Liver (tissue), 8 donors: ENCODE measurements at regions not wholly inside any gene's neighbourhood (a gene's known extent, or its start where the extent isn't known, plus 50 kb on each side); places are given as distances from the start of the nearest gene placed in this dataset.

ENCODE experiments used
- DNase-seq: peaks from one replicate; pipeline ENCODE4 v3.0.0-alpha.2; 2017; ENCODE audit warnings: low spot score
- H3K27ac ChIP-seq, 2 donors: one replicate each; pipeline ENCODE4 v1.7.0; 2013; ENCODE audit warnings: inconsistent platforms in 2 of 2, low read length in 2 of 2, control low read depth in 1 of 2, low read depth in 1 of 2, mild to moderate bottlenecking in 1 of 2
- H3K27me3 ChIP-seq, 4 donors: one replicate each; pipeline versions ENCODE4 v1.6.1 to v1.7.0; 2013; ENCODE audit warnings: low read length in 3 of 4, inconsistent platforms in 1 of 4, mild to moderate bottlenecking in 1 of 4, moderate library complexity in 1 of 4; ENCODE audit not compliant: control insufficient read depth in 4 of 4, insufficient read depth in 4 of 4
- H3K36me3 ChIP-seq, 4 donors: one replicate each; pipeline versions ENCODE4 v1.6.1 to v1.7.0; 2013; ENCODE audit warnings: low read length in 3 of 4, mild to moderate bottlenecking in 3 of 4, low read depth in 1 of 4, moderate library complexity in 1 of 4; ENCODE audit not compliant: control insufficient read depth in 4 of 4, insufficient read depth in 3 of 4
- H3K4me1 ChIP-seq, 4 donors: one replicate each; pipeline versions ENCODE4 v1.6.1 to v1.7.0; 2013; ENCODE audit warnings: low read length in 3 of 4, mild to moderate bottlenecking in 3 of 4, moderate library complexity in 1 of 4; ENCODE audit not compliant: control insufficient read depth in 4 of 4, insufficient read depth in 4 of 4
- H3K4me3 ChIP-seq, 3 donors: one replicate each; pipeline versions ENCODE4 v1.6.1 to v1.7.0; 2013; ENCODE audit warnings: low read length in 3 of 3, control low read depth in 1 of 3, low read depth in 1 of 3, mild to moderate bottlenecking in 1 of 3
- H3K9ac ChIP-seq, 2 donors: one replicate each; pipeline ENCODE4 v1.7.0; 2013; ENCODE audit warnings: low read length in 2 of 2, mild to moderate bottlenecking in 2 of 2, moderate library complexity in 2 of 2, control low read depth in 1 of 2, low read depth in 1 of 2
- H3K9me3 ChIP-seq, 4 donors: one replicate each; pipeline versions ENCODE4 v1.6.1 to v1.7.0; 2013; ENCODE audit warnings: low read length in 3 of 4; ENCODE audit not compliant: control insufficient read depth in 4 of 4
- EGR1 ChIP-seq, 2 donors: IDR thresholded peaks; 2 replicates each; pipeline ENCODE4 v1.6.1; 2016 to 2018; ENCODE audit warnings: antibody characterized with exemption in 2 of 2, low read depth in 2 of 2
- FOXA1 ChIP-seq: IDR thresholded peaks from 2 replicates; pipeline ENCODE4 v1.6.1; 2016; ENCODE audit warnings: antibody characterized with exemption
- FOXA2 ChIP-seq: IDR thresholded peaks from 2 replicates; pipeline ENCODE4 v1.6.1; 2016; ENCODE audit warnings: antibody characterized with exemption
- GABPA ChIP-seq, 2 donors: IDR thresholded peaks in 1 of 2; conservative IDR thresholded peaks in 1 of 2; 2 replicates each; pipeline ENCODE4 v1.6.1; 2016; ENCODE audit warnings: antibody characterized with exemption in 2 of 2, mild to moderate bottlenecking in 1 of 2, moderate library complexity in 1 of 2
- HNF4A ChIP-seq, 2 donors: conservative IDR thresholded peaks; 2 replicates each; pipeline ENCODE4 v1.6.1; 2016; ENCODE audit warnings: antibody characterized with exemption in 2 of 2, mild to moderate bottlenecking in 2 of 2
- HNF4G ChIP-seq: IDR thresholded peaks from 2 replicates; pipeline ENCODE4 v1.6.1; 2016; ENCODE audit warnings: antibody characterized with exemption
- JUND ChIP-seq, 2 donors: IDR thresholded peaks; 2 replicates each; pipeline ENCODE4 v1.6.1; 2016; ENCODE audit warnings: antibody characterized with exemption in 2 of 2
- NR2F2 ChIP-seq: IDR thresholded peaks from 2 replicates; pipeline ENCODE4 v1.6.1; 2016; ENCODE audit warnings: antibody characterized with exemption
- RAD21 ChIP-seq, 2 donors: IDR thresholded peaks; 2 replicates each; pipeline ENCODE4 v1.6.1; 2016; ENCODE audit warnings: antibody characterized with exemption in 2 of 2, mild to moderate bottlenecking in 2 of 2
- RXRA ChIP-seq, 2 donors: IDR thresholded peaks; 2 replicates each; pipeline ENCODE4 v1.6.1; 2017 to 2018; ENCODE audit warnings: antibody characterized with exemption in 2 of 2, mild to moderate bottlenecking in 1 of 2
- SP1 ChIP-seq: IDR thresholded peaks from 2 replicates; pipeline ENCODE4 v1.6.1; 2018; ENCODE audit warnings: antibody characterized with exemption, mild to moderate bottlenecking
- TAF1 ChIP-seq: conservative IDR thresholded peaks from 2 replicates; pipeline ENCODE4 v1.6.1; 2016; ENCODE audit warnings: antibody characterized with exemption, mild to moderate bottlenecking
- YY1 ChIP-seq: IDR thresholded peaks from 2 replicates; pipeline ENCODE4 v1.6.1; 2016; ENCODE audit warnings: antibody characterized with exemption, mild to moderate bottlenecking
- WGBS: extraction: QIAGEN DNeasy Blood & Tissue Kit; methylation state at CpG from one replicate; pipeline ENCODE4 v1.1.7; 2013; 5-methylcytosine and 5-hydroxymethylcytosine counted together
- TF ChIP-seq, protein P1 (sequence below): IDR thresholded peaks from 2 replicates; pipeline ENCODE4 v1.6.1; 2016; ENCODE audit warnings: antibody characterized with exemption, mild to moderate bottlenecking
- TF ChIP-seq, protein P2 (sequence below): IDR thresholded peaks from 2 replicates; pipeline ENCODE4 v1.6.1; 2016; ENCODE audit warnings: antibody characterized with exemption
- TF ChIP-seq, protein P3 (sequence below): IDR thresholded peaks from 2 replicates; pipeline ENCODE4 v1.6.1; 2016; ENCODE audit warnings: antibody characterized with exemption
- TF ChIP-seq, protein P4 (sequence below): IDR thresholded peaks from 2 replicates; pipeline ENCODE4 v1.6.1; 2016; ENCODE audit warnings: antibody characterized with exemption
- TF ChIP-seq, protein P5 (sequence below): fragments of 150-350 bp; IDR thresholded peaks from 2 replicates; pipeline ENCODE4 v1.5.1; 2017; ENCODE audit warnings: improper control_type of control experiment, low read depth, low read length; ENCODE audit not compliant: missing input control
- donor health status: healthy.
- donor health status: healthy.
- donor health status: healthy.
- donor health status: healthy.
- donor health status: healthy.

DNA sequence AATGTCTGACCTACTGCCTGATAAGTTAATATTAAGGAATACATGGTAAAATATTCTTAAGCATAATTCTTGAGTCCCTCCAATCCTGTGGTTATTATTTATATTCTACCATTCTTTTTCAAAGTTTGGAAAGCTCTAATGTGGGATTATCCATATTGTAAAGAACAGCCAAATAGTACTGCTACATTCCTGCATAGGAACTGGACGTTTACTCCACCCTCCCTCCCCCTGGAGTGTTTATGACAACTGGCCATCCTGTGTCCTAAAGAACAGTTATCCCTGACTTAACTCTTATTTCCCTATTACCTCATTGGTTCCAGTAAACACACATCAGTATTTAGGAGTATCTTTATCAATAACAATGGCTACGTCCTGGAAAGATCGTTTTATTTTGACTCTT lies 308.7 kb upstream of the TFAP2D start:
- H3K27ac ChIP-seq: no peak overlapping the region
- H3K9ac ChIP-seq: no peak overlapping the region
- no peak for DNase-seq
- no peaks in the 10 kb centered on the region for H3K36me3 ChIP-seq
- H3K4me3 ChIP-seq: no peak overlapping the region
- no peaks in the 10 kb centered on the region for H3K27me3 ChIP-seq
- no peaks in the 10 kb centered on the region for H3K9me3 ChIP-seq
- no peaks in the 10 kb centered on the region for H3K4me1 ChIP-seq
- TF ChIP-seq FOXA2: no peak
- TF ChIP-seq TAF1: no peak
- no peak for TF ChIP-seq GABPA (IDR thresholded peaks at IDR 0.05 in 1 of 2, conservative IDR thresholded peaks at IDR 0.05 in 1 of 2)
- no peak for TF ChIP-seq FOXA1
- TF ChIP-seq SP1: no peak
- TF ChIP-seq EGR1 (IDR thresholded peaks at IDR 0.05; ENCODE audit: low read depth in 2 of 2): no peak
- TF ChIP-seq, protein P1, sequence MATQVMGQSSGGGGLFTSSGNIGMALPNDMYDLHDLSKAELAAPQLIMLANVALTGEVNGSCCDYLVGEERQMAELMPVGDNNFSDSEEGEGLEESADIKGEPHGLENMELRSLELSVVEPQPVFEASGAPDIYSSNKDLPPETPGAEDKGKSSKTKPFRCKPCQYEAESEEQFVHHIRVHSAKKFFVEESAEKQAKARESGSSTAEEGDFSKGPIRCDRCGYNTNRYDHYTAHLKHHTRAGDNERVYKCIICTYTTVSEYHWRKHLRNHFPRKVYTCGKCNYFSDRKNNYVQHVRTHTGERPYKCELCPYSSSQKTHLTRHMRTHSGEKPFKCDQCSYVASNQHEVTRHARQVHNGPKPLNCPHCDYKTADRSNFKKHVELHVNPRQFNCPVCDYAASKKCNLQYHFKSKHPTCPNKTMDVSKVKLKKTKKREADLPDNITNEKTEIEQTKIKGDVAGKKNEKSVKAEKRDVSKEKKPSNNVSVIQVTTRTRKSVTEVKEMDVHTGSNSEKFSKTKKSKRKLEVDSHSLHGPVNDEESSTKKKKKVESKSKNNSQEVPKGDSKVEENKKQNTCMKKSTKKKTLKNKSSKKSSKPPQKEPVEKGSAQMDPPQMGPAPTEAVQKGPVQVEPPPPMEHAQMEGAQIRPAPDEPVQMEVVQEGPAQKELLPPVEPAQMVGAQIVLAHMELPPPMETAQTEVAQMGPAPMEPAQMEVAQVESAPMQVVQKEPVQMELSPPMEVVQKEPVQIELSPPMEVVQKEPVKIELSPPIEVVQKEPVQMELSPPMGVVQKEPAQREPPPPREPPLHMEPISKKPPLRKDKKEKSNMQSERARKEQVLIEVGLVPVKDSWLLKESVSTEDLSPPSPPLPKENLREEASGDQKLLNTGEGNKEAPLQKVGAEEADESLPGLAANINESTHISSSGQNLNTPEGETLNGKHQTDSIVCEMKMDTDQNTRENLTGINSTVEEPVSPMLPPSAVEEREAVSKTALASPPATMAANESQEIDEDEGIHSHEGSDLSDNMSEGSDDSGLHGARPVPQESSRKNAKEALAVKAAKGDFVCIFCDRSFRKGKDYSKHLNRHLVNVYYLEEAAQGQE: no peak
- TF ChIP-seq, protein P2, sequence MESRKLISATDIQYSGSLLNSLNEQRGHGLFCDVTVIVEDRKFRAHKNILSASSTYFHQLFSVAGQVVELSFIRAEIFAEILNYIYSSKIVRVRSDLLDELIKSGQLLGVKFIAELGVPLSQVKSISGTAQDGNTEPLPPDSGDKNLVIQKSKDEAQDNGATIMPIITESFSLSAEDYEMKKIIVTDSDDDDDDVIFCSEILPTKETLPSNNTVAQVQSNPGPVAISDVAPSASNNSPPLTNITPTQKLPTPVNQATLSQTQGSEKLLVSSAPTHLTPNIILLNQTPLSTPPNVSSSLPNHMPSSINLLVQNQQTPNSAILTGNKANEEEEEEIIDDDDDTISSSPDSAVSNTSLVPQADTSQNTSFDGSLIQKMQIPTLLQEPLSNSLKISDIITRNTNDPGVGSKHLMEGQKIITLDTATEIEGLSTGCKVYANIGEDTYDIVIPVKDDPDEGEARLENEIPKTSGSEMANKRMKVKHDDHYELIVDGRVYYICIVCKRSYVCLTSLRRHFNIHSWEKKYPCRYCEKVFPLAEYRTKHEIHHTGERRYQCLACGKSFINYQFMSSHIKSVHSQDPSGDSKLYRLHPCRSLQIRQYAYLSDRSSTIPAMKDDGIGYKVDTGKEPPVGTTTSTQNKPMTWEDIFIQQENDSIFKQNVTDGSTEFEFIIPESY: no peak
- TF ChIP-seq RXRA (IDR thresholded peaks at IDR 0.05): no peak
- no peak for TF ChIP-seq NR2F2
- WGBS: 52% methylated on average over 3 of the region's 3 CpGs

DNA sequence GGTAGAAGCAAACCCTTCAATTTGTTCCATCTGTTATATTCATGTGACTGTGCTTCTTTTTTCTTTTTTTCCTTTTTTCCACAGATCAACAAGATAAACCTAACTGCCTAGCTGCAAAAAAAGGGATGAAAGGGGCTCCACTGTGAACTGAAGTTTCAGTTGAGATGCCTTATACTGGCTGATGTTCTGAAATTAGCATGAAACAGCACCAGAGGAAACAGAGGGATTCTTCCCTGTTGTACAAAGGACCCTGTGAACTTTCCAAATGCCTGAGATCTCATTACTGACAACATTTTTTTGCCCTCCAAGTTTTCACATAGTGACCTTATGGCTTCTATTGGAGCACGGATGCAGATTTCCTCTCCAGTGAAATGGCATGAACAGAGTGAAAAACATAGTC lies 302.7 kb upstream of the TFAP2D start:
- Histone ChIP-seq H3K27me3 (no peaks in the 10 kb centered on the region), H3K9ac (no peak overlapping the region), H3K27ac (no peak overlapping the region), H3K9me3 (no peaks in the 10 kb centered on the region), H3K36me3 (no peaks in the 10 kb centered on the region), H3K4me3 (no peak overlapping the region), H3K4me1 (no peaks in the 10 kb centered on the region)
- WGBS: 35% methylated on average over 1 of the region's 1 CpG
- DNase-seq: no peak
- TF ChIP-seq, protein P2: no peak
- TF ChIP-seq NR2F2 (no peak), HNF4A (conservative IDR thresholded peaks at IDR 0.05) (no peak), RAD21 (IDR thresholded peaks at IDR 0.05) (no peak), FOXA1 (no peak), TAF1 (no peak), YY1 (no peak), FOXA2 (no peak), GABPA (IDR thresholded peaks at IDR 0.05 in 1 of 2, conservative IDR thresholded peaks at IDR 0.05 in 1 of 2) (no peak), JUND (IDR thresholded peaks at IDR 0.05) (no peak), RXRA (IDR thresholded peaks at IDR 0.05) (no peak), EGR1 (IDR thresholded peaks at IDR 0.05; ENCODE audit: low read depth in 2 of 2) (no peak), HNF4G (no peak), SP1 (no peak)
- TF ChIP-seq, protein P3, sequence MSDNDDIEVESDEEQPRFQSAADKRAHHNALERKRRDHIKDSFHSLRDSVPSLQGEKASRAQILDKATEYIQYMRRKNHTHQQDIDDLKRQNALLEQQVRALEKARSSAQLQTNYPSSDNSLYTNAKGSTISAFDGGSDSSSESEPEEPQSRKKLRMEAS: no peak
- TF ChIP-seq, protein P4, sequence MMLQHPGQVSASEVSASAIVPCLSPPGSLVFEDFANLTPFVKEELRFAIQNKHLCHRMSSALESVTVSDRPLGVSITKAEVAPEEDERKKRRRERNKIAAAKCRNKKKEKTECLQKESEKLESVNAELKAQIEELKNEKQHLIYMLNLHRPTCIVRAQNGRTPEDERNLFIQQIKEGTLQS: no peak
- TF ChIP-seq, protein P1: no peak
- TF ChIP-seq, protein P5, sequence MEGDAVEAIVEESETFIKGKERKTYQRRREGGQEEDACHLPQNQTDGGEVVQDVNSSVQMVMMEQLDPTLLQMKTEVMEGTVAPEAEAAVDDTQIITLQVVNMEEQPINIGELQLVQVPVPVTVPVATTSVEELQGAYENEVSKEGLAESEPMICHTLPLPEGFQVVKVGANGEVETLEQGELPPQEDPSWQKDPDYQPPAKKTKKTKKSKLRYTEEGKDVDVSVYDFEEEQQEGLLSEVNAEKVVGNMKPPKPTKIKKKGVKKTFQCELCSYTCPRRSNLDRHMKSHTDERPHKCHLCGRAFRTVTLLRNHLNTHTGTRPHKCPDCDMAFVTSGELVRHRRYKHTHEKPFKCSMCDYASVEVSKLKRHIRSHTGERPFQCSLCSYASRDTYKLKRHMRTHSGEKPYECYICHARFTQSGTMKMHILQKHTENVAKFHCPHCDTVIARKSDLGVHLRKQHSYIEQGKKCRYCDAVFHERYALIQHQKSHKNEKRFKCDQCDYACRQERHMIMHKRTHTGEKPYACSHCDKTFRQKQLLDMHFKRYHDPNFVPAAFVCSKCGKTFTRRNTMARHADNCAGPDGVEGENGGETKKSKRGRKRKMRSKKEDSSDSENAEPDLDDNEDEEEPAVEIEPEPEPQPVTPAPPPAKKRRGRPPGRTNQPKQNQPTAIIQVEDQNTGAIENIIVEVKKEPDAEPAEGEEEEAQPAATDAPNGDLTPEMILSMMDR: no peak
